GM06990 (cell line): ENCODE measurements at regions not wholly inside any gene's neighbourhood (a gene's known extent, or its start where the extent isn't known, plus 50 kb on each side); places are given as distances from the start of the nearest gene placed in this dataset.
"Not testable (repeated sequence)": the region's sequence is repeated elsewhere in the genome, so short reads cannot be mapped to it uniquely, and the experiment has no call there.

Source experiments
- DNase-seq: peaks from one replicate; pipeline ENCODE4 v3.0.0-alpha.2; 2011; ENCODE audit not compliant: insufficient read length; ENCODE audit errors: extremely low read depth
- H3K27me3 ChIP-seq: replicated peaks from 2 replicates; pipeline ENCODE4 v1.6.0; 2011; ENCODE audit warnings: low read length; ENCODE audit not compliant: control insufficient read depth, insufficient read depth
- H3K36me3 ChIP-seq: 2 replicates; pipeline ENCODE4 v1.5.1; 2011; ENCODE audit warnings: low read length; ENCODE audit not compliant: control insufficient read depth, insufficient read depth
- H3K4me3 ChIP-seq: replicated peaks from 2 replicates; pipeline ENCODE4 v1.5.1; 2011; ENCODE audit warnings: low read depth, mild to moderate bottlenecking, control low read depth, low read length
- CTCF ChIP-seq: IDR thresholded peaks from 2 replicates; pipeline ENCODE4 v1.5.1; 2011; ENCODE audit warnings: low read length, control low read depth, mild to moderate bottlenecking, inconsistent platforms; ENCODE audit not compliant: insufficient read depth, poor library complexity, severe bottlenecking

GRCh38 chr6:8820313-8820712 is 385.0 kb upstream of the SLC35B3 start:
- DNase-seq: no peak
- Histone ChIP-seq H3K27me3 (no peaks in the 10 kb centered on the region), H3K4me3 (no peak overlapping the region), H3K36me3 (no peaks in the 10 kb centered on the region)
- no peak for TF ChIP-seq CTCF

GRCh38 chr6:8819446-8819845 is 384.1 kb upstream of the SLC35B3 start:
- Histone ChIP-seq H3K4me3 (no peak overlapping the region), H3K27me3 (no peaks in the 10 kb centered on the region), H3K36me3 (no peaks in the 10 kb centered on the region)
- no peak for TF ChIP-seq CTCF
- DNase-seq: no peak

- Histone ChIP-seq H3K4me3 (no peak overlapping the region), H3K27me3 (no peaks in the 10 kb centered on the region), H3K36me3 (no peaks in the 10 kb centered on the region)
- TF ChIP-seq CTCF: no peak
- DNase-seq: no peak
Observed at GRCh38 chr6:8814440-8815000, 379.2 kb upstream of the SLC35B3 start.

- no peak for TF ChIP-seq CTCF
- no peak for DNase-seq
- no peaks in the 10 kb centered on the region for H3K36me3 ChIP-seq
- H3K4me3 ChIP-seq: no peak overlapping the region
- H3K27me3 ChIP-seq: no peaks in the 10 kb centered on the region
Observed at GRCh38 chr6:8810325-8810724, 375.0 kb upstream of the SLC35B3 start.

GRCh38 chr6:8809662-8810061 is 374.3 kb upstream of the SLC35B3 start:
- no peak for TF ChIP-seq CTCF
- Histone ChIP-seq H3K36me3 (no peaks in the 10 kb centered on the region), H3K27me3 (no peaks in the 10 kb centered on the region), H3K4me3 (no peak overlapping the region)
- no peak for DNase-seq

GRCh38 chr6:8803181-8803760 is 367.9 kb upstream of the SLC35B3 start:
- no peak for DNase-seq
- no peaks in the 10 kb centered on the region for H3K27me3 ChIP-seq
- H3K36me3 ChIP-seq: no peaks in the 10 kb centered on the region
- H3K4me3 ChIP-seq: no peak overlapping the region
- TF ChIP-seq CTCF: no peak

- H3K4me3 ChIP-seq, DNase-seq, H3K36me3 ChIP-seq, H3K27me3 ChIP-seq: not testable (repeated sequence)
Observed at GRCh38 chr6:8802397-8802796, 367.1 kb upstream of the SLC35B3 start.
